SU-DHL-6 (cell line): ENCODE measurements at regions not wholly inside any gene's neighbourhood (a gene's known extent, or its start where the extent isn't known, plus 50 kb on each side); places are given as distances from the start of the nearest gene placed in this dataset.

Experiments
- CTCF ChIP-seq: fragments of 200-600 bp; sonication (generic); IDR thresholded peaks from one replicate; pipeline ENCODE4 v1.5.1; 2017; ENCODE audit warnings: antibody characterized with exemption, mild to moderate bottlenecking, low read length, moderate library complexity; ENCODE audit not compliant: insufficient read depth, poor library complexity, severe bottlenecking
- EZH2phosphoT487 ChIP-seq: fragments of 200-600 bp; sonication (generic), shearing (Covaris generic); conservative IDR thresholded peaks from 2 replicates; pipeline ENCODE4 v1.6.1; 2018; ENCODE audit warnings: mild to moderate bottlenecking, antibody characterized with exemption, low read length, moderate library complexity, mixed read lengths

GRCh38 chr16:54585094-54585997 is 298.8 kb upstream of the IRX3 start:
- TF ChIP-seq CTCF = no peak
- TF ChIP-seq EZH2phosphoT487 = no peak
